GM13976 (cell line): ENCODE measurements at regions not wholly inside any gene's neighbourhood (a gene's known extent, or its start where the extent isn't known, plus 50 kb on each side); places are given as distances from the start of the nearest gene placed in this dataset.
"Not testable (repeated sequence)": the region's sequence is repeated elsewhere in the genome, so short reads cannot be mapped to it uniquely, and the experiment has no call there.

Experiments used
- DNase-seq: peaks from one replicate; pipeline ENCODE4 v3.0.0; 2012; ENCODE audit warnings: low spot score
- CTCF ChIP-seq: IDR thresholded peaks from 2 replicates; pipeline ENCODE4 v1.5.1; 2012; ENCODE audit warnings: borderline replicate concordance, mild to moderate bottlenecking; ENCODE audit not compliant: insufficient read depth; ENCODE audit errors: extremely low read depth, missing control alignments, control extremely low read depth
- in situ Hi-C: fragments of 300-500 bp; cut with MboI; formaldehyde crosslinking; loops from one replicate; pipeline ENCODE4 v1.12.0; 2022; ENCODE audit warnings: low sequenced_read_pairs, mixed read lengths, inconsistent platforms; ENCODE audit not compliant: unreplicated experiment

GRCh38 chr20:40883097-40883496, 145.5 kb upstream of the TOP1 start:
- in situ Hi-C loops = no loop called here
- TF ChIP-seq CTCF = no peak
- no peak for DNase-seq

GRCh38 chr20:40887105-40887504, 141.5 kb upstream of the TOP1 start:
- in situ Hi-C loops = no loop called here
- TF ChIP-seq CTCF = no peak
- DNase-seq = no peak

GRCh38 chr20:40889266-40889665, 139.4 kb upstream of the TOP1 start:
- in situ Hi-C loops, DNase-seq: not testable (repeated sequence)

GRCh38 chr20:40890181-40890580, 138.4 kb upstream of the TOP1 start:
- no peak for TF ChIP-seq CTCF
- no peak for DNase-seq
- in situ Hi-C loops = no loop called here

GRCh38 chr20:40890635-40891034, 138.0 kb upstream of the TOP1 start:
- in situ Hi-C loops = no loop called here
- TF ChIP-seq CTCF = no peak
- DNase-seq = no peak

- in situ Hi-C loops = no loop called here
- TF ChIP-seq CTCF = no peak
These were observed 137.3 kb upstream of the TOP1 start for GRCh38 chr20:40891351-40891750.

GRCh38 chr20:40892642-40893041, 136.0 kb upstream of the TOP1 start:
- DNase-seq = no peak
- in situ Hi-C loops = no loop called here
- TF ChIP-seq CTCF = no peak

More at GRCh38 chr20:40891351-40891750, 137.3 kb upstream of the TOP1 start:
- DNase-seq = no peak
